Posterior vena cava (tissue), 2 donors: ENCODE measurements at regions not wholly inside any gene's neighbourhood (a gene's known extent, or its start where the extent isn't known, plus 50 kb on each side); places are given as distances from the start of the nearest gene placed in this dataset.

Experiments
- DNase-seq: peaks from one replicate; pipeline ENCODE4 v3.0.0-alpha.2; 2020; ENCODE audit warnings: low spot score
- intact Hi-C, 2 donors: fragments of 100-400 bp; cut with DNase I; formaldehyde crosslinking; loops; one replicate each; pipeline versions ENCODE4 v1.14.1 to v1.14.2; 2022 to 2023
- donor health status: DM: yes; HTN: yes; CAD: no.
- donor health status: DM: yes; HTN: yes; CAD: no.

- no peak for DNase-seq
- intact Hi-C loops, result no loop called here
Observed at GRCh38 chr12:97899529-97899928, 436.9 kb downstream of the RMST start.

GRCh38 chr12:97899956-97900355 lies 437.4 kb downstream of the RMST start:
- intact Hi-C loops, result no loop called here
- DNase-seq, result no peak

DNA sequence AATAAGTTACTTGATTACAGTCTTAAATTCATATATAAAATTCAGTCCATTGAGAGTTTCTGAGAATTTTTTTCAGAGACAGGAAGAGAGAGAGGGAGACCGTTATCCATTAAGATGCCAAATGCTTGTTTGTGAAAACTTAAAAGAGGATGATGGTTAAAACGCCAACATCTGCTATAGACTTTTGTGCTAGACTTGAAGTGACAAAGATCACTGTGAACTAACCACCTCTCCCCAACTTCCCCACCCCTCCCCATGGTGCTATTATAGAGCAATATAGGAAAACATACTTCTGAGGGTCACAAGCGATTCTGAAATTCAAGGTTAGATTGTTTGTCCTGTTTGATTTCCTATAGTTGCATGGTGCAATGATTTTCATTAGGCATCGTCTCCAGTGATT lies 440.8 kb downstream of the RMST start:
- intact Hi-C loops, result no loop called here
- no peak for DNase-seq

- intact Hi-C loops, result no loop called here
- no peak for DNase-seq
Observed at GRCh38 chr12:97907504-97907903, 444.9 kb downstream of the RMST start.

- no peak for DNase-seq
- intact Hi-C loops, result no loop called here
Observed at GRCh38 chr12:97910559-97910958, 448.0 kb downstream of the RMST start.

DNA sequence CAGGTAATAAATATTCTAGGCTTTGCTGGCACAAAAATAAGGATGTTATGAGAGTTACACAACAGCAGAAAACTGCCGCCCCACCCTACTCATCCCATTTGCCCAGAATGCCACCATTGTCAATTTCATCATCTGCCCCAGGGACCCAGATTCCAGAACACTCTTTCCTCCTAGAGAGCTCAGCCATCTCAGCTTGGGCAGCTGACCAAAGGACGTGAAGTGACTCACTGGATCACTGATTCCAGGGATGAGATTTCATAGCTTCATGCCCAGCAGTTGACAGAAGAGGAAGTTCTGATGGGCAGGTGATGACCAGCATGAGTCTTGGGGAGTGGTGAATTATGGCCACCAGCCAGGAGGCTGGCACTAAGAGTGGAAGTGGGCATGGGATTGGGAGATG lies 450.3 kb downstream of the RMST start:
- peak; percentile 85 for DNase-seq
- intact Hi-C loops, result no loop called here

- DNase-seq, result no peak
- intact Hi-C loops, result loop anchor here in 1 of 2 donors (10.0 kb wide), 1 partner anchor 167 kb away; no protein-coding TSS in a partner anchor
Observed at GRCh38 chr12:97921979-97922722, 459.5 kb downstream of the RMST start.

DNA sequence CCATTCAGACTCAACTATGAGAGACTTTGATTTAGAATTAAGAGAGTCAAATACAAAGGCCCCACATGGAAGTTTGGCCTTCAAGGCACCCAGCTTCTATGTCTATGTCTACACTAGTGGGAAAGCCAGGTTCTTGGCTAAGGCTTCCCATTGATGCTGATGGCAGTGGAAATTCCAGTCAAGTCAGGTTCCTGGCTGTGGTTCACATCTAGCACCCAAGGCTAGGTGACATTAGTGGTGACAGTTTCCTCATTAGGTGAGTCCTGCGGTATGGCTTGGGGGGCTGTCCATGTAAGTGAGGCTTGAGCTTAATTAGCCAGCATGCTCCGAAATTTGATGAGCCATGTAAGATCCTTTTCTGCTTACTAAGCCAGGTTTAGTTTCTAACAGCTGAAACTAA lies 460.9 kb downstream of the RMST start:
- intact Hi-C loops, result loop anchor here in 1 of 2 donors (10.0 kb wide), 1 partner anchor 169 kb away; no protein-coding TSS in a partner anchor
- no peak for DNase-seq

- DNase-seq, result no peak
- intact Hi-C loops, result loop anchor here in 1 of 2 donors (10.0 kb wide), 1 partner anchor 169 kb away; no protein-coding TSS in a partner anchor
Observed at GRCh38 chr12:97924122-97924521, 461.5 kb downstream of the RMST start.

GRCh38 chr12:97927977-97928376 lies 465.4 kb downstream of the RMST start:
- intact Hi-C loops, result loop anchor here in 1 of 2 donors (10.0 kb wide), 1 partner anchor 173 kb away; no protein-coding TSS in a partner anchor
- no peak for DNase-seq

DNA sequence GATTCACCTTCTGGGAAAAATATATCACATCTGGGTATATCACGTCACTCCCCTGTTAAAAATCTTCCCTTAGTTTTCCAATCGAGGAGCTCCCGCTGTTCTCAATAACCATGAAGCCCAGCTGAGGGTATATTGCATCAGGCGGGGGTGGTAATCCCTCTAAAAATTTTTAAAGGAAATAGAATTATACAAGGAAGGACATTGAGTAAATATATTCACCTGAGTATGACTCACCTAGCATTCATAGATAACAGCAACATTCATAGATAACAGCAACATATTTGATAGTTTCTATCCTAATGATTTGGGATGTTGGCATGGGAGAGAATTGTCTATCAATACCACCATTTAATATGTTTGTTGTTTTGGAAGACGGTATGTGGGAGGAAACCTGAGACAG lies 473.6 kb downstream of the RMST start:
- DNase-seq, result no peak
- intact Hi-C loops, result no loop called here

GRCh38 chr12:97938031-97938430 lies 475.4 kb downstream of the RMST start:
- intact Hi-C loops, result no loop called here
- DNase-seq, result no peak

DNA sequence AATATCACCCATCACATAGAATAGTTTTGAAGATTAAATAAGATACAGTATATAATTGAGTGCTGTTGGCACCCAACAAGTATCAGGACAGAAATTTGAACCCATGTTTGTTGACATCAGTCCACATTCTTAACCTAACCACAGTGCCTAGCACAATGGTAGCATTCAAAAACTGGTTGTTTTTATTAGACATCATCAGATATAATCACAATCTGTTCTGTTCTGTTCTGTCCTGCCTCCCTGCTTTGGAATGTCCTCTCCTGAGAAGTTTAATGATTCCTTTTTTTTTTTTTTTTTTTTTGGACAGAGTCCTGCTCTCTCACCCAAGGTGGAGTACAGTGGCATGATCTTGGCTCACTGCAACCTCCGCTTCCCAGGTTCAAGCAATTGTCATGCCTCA lies 476.6 kb downstream of the RMST start:
- intact Hi-C loops, result no loop called here
- no peak for DNase-seq

- intact Hi-C loops, result no loop called here
Observed at GRCh38 chr12:97940105-97940504, 477.5 kb downstream of the RMST start.

GRCh38 chr12:97940629-97941028 lies 478.0 kb downstream of the RMST start:
- intact Hi-C loops, result no loop called here
- DNase-seq, result no peak

More at GRCh38 chr12:97940105-97940504, 477.5 kb downstream of the RMST start:
- no peak for DNase-seq

GRCh38 chr12:97941686-97942354 lies 479.2 kb downstream of the RMST start:
- intact Hi-C loops, result no loop called here
- DNase-seq, result no peak

DNA sequence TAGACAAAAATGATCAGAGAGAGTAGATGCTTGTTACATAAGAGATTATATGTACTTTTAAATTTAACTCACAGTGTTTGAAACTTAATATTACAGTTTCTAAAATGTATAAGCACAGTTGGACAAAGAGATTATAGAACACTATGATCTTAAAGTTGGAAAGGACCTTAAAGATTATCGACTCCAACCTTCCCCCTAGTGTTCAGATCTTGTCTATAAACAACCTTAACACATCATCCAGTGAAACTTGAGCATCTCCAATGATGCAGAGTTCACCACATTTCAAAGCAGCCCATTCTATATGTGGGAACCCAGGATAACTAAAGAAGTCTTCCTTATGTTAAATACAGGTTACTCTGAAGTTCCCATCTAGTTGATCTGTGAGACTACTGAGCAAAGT lies 480.8 kb downstream of the RMST start:
- intact Hi-C loops, result no loop called here
- DNase-seq, result no peak

GRCh38 chr12:97944576-97944975 lies 482.0 kb downstream of the RMST start:
- intact Hi-C loops, result no loop called here

DNA sequence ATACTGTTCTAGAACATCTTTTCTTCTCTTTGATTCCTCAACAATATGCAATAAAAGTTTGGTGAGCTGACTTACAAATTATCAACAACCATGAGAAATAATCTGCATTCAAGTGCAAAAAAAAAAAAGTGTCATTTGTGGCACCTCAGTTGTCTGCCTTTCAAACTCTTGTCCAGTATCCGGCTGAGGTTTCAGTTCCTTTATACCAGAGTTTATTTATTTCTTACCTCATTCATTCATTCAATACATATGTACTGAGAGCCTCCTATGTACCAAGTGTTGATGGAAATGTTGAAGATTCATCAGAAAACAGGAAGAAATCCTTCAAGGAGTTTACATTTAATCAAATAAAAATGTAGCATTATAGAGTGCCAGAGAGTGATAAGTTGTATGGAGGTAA lies 484.1 kb downstream of the RMST start:
- DNase-seq, result no peak
- intact Hi-C loops, result no loop called here

More at GRCh38 chr12:97944576-97944975, 482.0 kb downstream of the RMST start:
- DNase-seq, result no peak

GRCh38 chr12:97948591-97948990 lies 486.0 kb downstream of the RMST start:
- no peak for DNase-seq
- intact Hi-C loops, result no loop called here

DNA sequence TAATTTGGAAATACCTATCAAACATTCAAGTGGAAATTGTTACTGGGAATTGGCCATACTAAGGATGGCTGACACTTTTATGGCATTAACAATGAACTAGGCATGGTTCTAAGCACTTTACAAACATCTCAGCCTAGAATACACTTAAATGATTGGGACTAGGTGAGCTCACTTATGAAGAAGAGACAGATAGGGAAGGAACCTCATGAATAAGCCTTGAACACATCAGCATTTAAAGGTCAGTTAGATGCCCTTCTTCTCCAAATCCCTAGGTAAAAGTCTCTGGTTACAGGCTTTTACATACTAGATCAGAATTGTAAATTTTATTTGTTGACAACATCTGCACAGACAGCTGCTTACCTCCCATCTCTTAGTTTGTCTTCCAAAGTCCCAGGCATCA lies 488.6 kb downstream of the RMST start:
- no peak for DNase-seq
- intact Hi-C loops, result loop anchor here in 1 of 2 donors (5.0 kb wide), 1 partner anchor 1729 kb away; no protein-coding TSS in a partner anchor
